MM.1S (cell line): ENCODE measurements at regions not wholly inside any gene's neighbourhood (a gene's known extent, or its start where the extent isn't known, plus 50 kb on each side); places are given as distances from the start of the nearest gene placed in this dataset.

Experiments used
- DNase-seq: peaks from one replicate; pipeline ENCODE4 v3.0.0-alpha.2; 2015
- H2AFZ ChIP-seq: fragments of 300-600 bp; sonication (generic); 2 replicates; pipeline ENCODE4 v1.6.0; 2016; ENCODE audit warnings: antibody characterized with exemption, low read length
- H3F3A ChIP-seq: fragments of 300-600 bp; sonication (generic); 2 replicates; pipeline ENCODE4 v1.6.1; 2016; ENCODE audit warnings: mild to moderate bottlenecking, antibody characterized with exemption, low read length, moderate library complexity, mixed read lengths; ENCODE audit not compliant: insufficient read depth
- H3K27ac ChIP-seq: fragments of 300-600 bp; sonication (generic); 2 replicates; pipeline ENCODE4 v1.5.1; 2016; ENCODE audit warnings: mild to moderate bottlenecking, low read length
- H3K27me3 ChIP-seq: fragments of 300-600 bp; sonication (generic); replicated peaks from 2 replicates; pipeline ENCODE4 v1.6.0; 2016; ENCODE audit warnings: low read length; ENCODE audit not compliant: insufficient read depth
- H3K36me3 ChIP-seq: fragments of 300-600 bp; sonication (generic); replicated peaks from 2 replicates; pipeline ENCODE4 v1.6.1; 2016; ENCODE audit warnings: mild to moderate bottlenecking, low read length, mixed read lengths; ENCODE audit not compliant: insufficient read depth
- H3K4me1 ChIP-seq: fragments of 300-600 bp; sonication (generic); 2 replicates; pipeline ENCODE4 v1.6.1; 2016; ENCODE audit warnings: low read length, mixed read lengths
- H3K4me2 ChIP-seq: fragments of 300-600 bp; sonication (generic); 2 replicates; pipeline ENCODE4 v1.6.0; 2016; ENCODE audit warnings: low read depth, low read length
- H3K4me3 ChIP-seq: fragments of 300-600 bp; sonication (generic); 2 replicates; pipeline ENCODE4 v1.5.1; 2016; ENCODE audit warnings: low read length, mixed read lengths
- H3K79me2 ChIP-seq: fragments of 300-600 bp; sonication (generic); 2 replicates; pipeline ENCODE4 v1.6.1; 2016; ENCODE audit warnings: mixed run types, low read length, mixed read lengths
- H3K9ac ChIP-seq: fragments of 300-600 bp; sonication (generic); 2 replicates; pipeline ENCODE4 v1.6.1; 2016; ENCODE audit warnings: low read length, mixed read lengths
- H3K9me2 ChIP-seq: fragments of 300-600 bp; sonication (generic); replicated peaks from 2 replicates; pipeline ENCODE4 v1.6.1; 2016; ENCODE audit warnings: mild to moderate bottlenecking, low read length, mixed read lengths; ENCODE audit not compliant: insufficient read depth
- H3K9me3 ChIP-seq: fragments of 300-600 bp; sonication (generic); replicated peaks from 2 replicates; pipeline ENCODE4 v1.6.1; 2016; ENCODE audit warnings: mild to moderate bottlenecking, low read length, mixed read lengths; ENCODE audit not compliant: insufficient read depth
- H4K20me1 ChIP-seq: fragments of 300-600 bp; sonication (generic); 2 replicates; pipeline ENCODE4 v1.6.1; 2016; ENCODE audit warnings: mild to moderate bottlenecking, low read length, moderate library complexity, mixed read lengths; ENCODE audit not compliant: insufficient read depth
- CTCF ChIP-seq: fragments of 300-600 bp; sonication (generic); IDR thresholded peaks from 2 replicates; pipeline ENCODE4 v1.5.1; 2016; ENCODE audit warnings: antibody characterized with exemption, low read length, mixed read lengths
- EZH2 ChIP-seq: fragments of 300-600 bp; sonication (generic); optimal IDR thresholded peaks from 2 replicates; pipeline ENCODE3; 2017; ENCODE audit warnings: low read depth, mild to moderate bottlenecking, antibody characterized with exemption, low read length, mixed read lengths
- EZH2phosphoT487 ChIP-seq: fragments of 300-600 bp; sonication (generic); IDR thresholded peaks from 2 replicates; pipeline ENCODE4 v1.6.1; 2018; ENCODE audit warnings: antibody characterized with exemption, low read length

- Histone ChIP-seq H3K79me2 (no peaks in the 10 kb centered on the region), H3K27me3 (no peaks in the 10 kb centered on the region), H3K9me2 (no peaks in the 10 kb centered on the region), H3K9ac (no peak overlapping the region), H2AFZ (no peak overlapping the region), H3F3A (no peaks in the 10 kb centered on the region), H3K36me3 (no peaks in the 10 kb centered on the region), H3K4me1 (no peaks in the 10 kb centered on the region), H4K20me1 (no peaks in the 10 kb centered on the region), H3K4me3 (no peak overlapping the region), H3K27ac (no peak overlapping the region), H3K4me2 (no peak overlapping the region), H3K9me3 (no peaks in the 10 kb centered on the region)
- no peak for TF ChIP-seq EZH2phosphoT487
- TF ChIP-seq EZH2, result no peak
- no peak for TF ChIP-seq CTCF
- no peak for DNase-seq
Measured at GRCh38 chr5:154132718-154133307, 57.7 kb upstream of the GALNT10 start.

GRCh38 chr5:154133591-154133990 lies 56.9 kb upstream of the GALNT10 start:
- no peak overlapping the region for H3K27ac ChIP-seq
- no peaks in the 10 kb centered on the region for H3F3A ChIP-seq
- H3K27me3 ChIP-seq, result no peaks in the 10 kb centered on the region
- H3K79me2 ChIP-seq, result no peaks in the 10 kb centered on the region
- no peaks in the 10 kb centered on the region for H4K20me1 ChIP-seq
- no peak overlapping the region for H3K9ac ChIP-seq
- no peak overlapping the region for H3K4me3 ChIP-seq
- no peak overlapping the region for H3K4me2 ChIP-seq
- no peak for DNase-seq
- H3K4me1 ChIP-seq, result no peaks in the 10 kb centered on the region
- no peak overlapping the region for H2AFZ ChIP-seq
- H3K9me2 ChIP-seq, result no peaks in the 10 kb centered on the region
- H3K9me3 ChIP-seq, result no peaks in the 10 kb centered on the region
- TF ChIP-seq EZH2 (no peak), EZH2phosphoT487 (no peak), CTCF (no peak)
- no peaks in the 10 kb centered on the region for H3K36me3 ChIP-seq

GRCh38 chr5:154134499-154134898 lies 56.0 kb upstream of the GALNT10 start:
- Histone ChIP-seq H3F3A (no peaks in the 10 kb centered on the region), H3K36me3 (no peaks in the 10 kb centered on the region), H2AFZ (no peak overlapping the region), H3K79me2 (no peaks in the 10 kb centered on the region), H3K4me2 (no peak overlapping the region), H3K4me1 (no peaks in the 10 kb centered on the region), H3K4me3 (no peak overlapping the region), H3K9me3 (no peaks in the 10 kb centered on the region), H3K9ac (no peak overlapping the region), H3K27me3 (no peaks in the 10 kb centered on the region), H3K9me2 (no peaks in the 10 kb centered on the region), H4K20me1 (no peaks in the 10 kb centered on the region), H3K27ac (no peak overlapping the region)
- TF ChIP-seq EZH2 (no peak), EZH2phosphoT487 (no peak)
- no peak for DNase-seq

- no peaks in the 10 kb centered on the region for H4K20me1 ChIP-seq
- no peaks in the 10 kb centered on the region for H3K79me2 ChIP-seq
- no peak overlapping the region for H3K4me2 ChIP-seq
- no peak overlapping the region for H3K9ac ChIP-seq
- TF ChIP-seq CTCF (no peak), EZH2 (no peak)
- no peaks in the 10 kb centered on the region for H3K9me2 ChIP-seq
- no peak for DNase-seq
- no peak overlapping the region for H3K4me3 ChIP-seq
- H3K27ac ChIP-seq, result no peak overlapping the region
- H2AFZ ChIP-seq, result no peak overlapping the region
- H3K27me3 ChIP-seq, result no peaks in the 10 kb centered on the region
- no peaks in the 10 kb centered on the region for H3F3A ChIP-seq
- no peaks in the 10 kb centered on the region for H3K9me3 ChIP-seq
- no peaks in the 10 kb centered on the region for H3K4me1 ChIP-seq
- H3K36me3 ChIP-seq, result no peaks in the 10 kb centered on the region
Measured at GRCh38 chr5:154135125-154135817, 55.3 kb upstream of the GALNT10 start.
